NCI-H1694 treated with DMSO at 0.1 percent for 48 hours (cell line): ENCODE measurements at regions not wholly inside any gene's neighbourhood (a gene's known extent, or its start where the extent isn't known, plus 50 kb on each side); places are given as distances from the start of the nearest gene placed in this dataset.
"Not testable (repeated sequence)": the region's sequence is repeated elsewhere in the genome, so short reads cannot be mapped to it uniquely, and the experiment has no call there.

Source experiments
- DNase-seq: peaks from one replicate; lab custom pipeline; 2025; lab: John Stamatoyannopoulos, UW

GRCh38 chr3:177338697-177339219, 141.5 kb upstream of the TBL1XR1 start:
- DNase-seq: peak; percentile 27

GRCh38 chr3:177339220-177339703, 142.0 kb upstream of the TBL1XR1 start:
- not testable (repeated sequence) for DNase-seq

DNA sequence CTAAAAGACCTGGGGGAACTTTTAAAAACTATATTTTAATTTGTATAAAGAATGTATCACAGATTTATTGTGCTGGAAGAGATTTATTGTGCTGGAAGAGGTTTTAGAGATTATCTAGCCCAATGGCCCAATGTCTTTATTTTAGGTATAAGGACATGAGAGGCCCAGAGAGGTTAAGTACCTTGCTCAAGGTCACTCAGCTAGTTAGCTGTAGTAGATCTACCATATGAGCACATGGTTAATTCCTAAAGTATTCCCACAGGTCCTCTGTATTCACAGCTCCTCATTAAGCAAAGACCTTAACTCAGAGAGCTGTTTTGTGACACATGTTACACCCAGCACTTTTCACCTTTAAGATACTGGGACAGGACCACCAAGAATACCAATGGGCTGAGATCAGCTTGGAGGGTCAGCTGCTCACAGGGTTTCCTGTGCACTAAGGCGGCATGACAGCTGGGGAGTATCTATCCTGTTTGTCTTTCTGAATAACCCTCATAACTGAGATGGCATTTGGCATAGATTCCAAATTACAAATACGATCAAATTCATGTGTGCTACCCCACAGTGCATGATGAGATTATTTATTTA, 143.1 kb upstream of the TBL1XR1 start:
- DNase-seq: no peak

GRCh38 chr3:177341736-177342419, 144.6 kb upstream of the TBL1XR1 start:
- DNase-seq: no peak

- DNase-seq: no peak
These were observed 145.9 kb upstream of the TBL1XR1 start for GRCh38 chr3:177343122-177343625.

GRCh38 chr3:177345049-177345972, 148.0 kb upstream of the TBL1XR1 start:
- no peak for DNase-seq

DNA sequence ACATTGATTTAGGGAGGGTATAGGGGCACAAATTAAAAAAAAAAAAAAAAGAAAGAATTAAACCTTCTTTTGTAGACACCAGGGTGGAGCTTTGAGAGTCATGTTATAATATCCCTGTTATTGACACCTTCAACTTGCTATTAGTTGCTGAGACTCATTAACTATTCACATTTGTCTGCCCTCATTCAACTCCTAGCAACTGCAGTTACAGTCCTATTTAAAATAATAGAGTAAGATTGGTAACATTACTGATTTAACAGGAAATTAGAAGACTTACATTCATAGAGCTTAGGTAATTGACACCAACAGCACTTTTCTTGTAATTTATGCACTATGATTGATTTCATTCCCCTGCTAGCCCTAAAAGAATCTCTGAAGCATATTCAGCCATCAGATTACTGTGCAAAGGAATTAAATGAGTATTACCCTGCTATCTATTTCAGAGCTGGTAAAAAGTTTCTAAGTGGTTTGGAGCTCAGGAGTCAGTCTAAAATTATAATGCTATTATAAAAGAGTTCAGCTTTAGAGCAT, 148.8 kb upstream of the TBL1XR1 start:
- no peak for DNase-seq

GRCh38 chr3:177346878-177347277, 149.6 kb upstream of the TBL1XR1 start:
- DNase-seq: no peak

DNA sequence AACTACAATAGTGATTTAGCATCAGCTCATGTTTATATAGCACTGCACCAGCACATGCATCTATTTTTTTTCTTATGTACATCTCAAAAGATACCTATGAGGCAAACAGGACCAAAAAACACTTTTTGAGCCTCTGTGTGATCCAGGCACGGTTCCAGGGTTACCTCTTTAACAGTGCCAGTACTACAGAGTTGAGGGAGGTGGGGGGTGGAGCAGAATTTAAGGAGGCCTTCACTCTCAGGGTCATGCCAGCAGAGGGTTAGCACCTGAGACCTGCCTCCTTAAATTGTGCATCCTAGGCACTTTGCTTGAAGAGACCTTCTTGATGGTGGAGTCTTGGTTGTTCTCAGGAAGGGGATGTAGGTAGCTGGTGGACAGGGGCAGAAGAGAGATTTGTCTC, 150.3 kb upstream of the TBL1XR1 start:
- no peak for DNase-seq

DNA sequence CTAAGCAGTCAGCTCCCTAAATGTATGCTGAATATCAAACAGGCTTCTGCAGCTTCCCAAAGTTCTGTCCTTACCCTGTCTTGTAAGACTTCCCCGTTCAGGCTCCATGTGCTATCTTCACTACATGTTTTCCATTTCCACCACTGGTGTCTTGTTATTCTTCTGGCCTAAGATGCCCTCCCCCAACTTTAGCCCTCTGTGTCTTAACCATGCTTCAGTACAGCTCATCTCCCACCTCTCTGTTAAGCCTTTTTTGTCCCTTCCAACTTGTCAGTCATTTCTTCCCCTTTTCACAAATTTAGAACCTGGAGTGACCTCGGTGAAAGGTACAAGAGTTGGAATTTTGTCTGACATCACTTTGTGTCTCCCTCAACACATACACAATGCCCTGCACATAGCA, 151.7 kb upstream of the TBL1XR1 start:
- no peak for DNase-seq

DNA sequence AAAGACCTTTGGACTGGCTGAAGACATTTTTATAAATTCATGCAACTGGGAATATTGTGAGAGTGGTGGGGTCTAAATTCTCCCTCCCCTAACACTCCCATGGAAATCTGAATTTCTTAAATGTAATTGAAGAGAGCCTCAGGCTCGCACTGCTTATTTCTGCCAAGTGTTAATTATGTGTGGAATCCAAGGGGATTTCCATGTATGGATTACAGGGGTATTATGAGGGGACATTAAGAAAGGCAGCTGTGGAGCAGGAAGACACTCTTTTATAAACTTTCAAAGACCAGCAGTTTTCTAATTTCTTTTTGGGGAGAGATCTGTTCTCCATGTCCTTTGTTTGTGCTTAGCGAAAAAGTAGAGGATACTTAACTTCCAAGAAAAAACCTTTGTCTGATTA, 152.1 kb upstream of the TBL1XR1 start:
- DNase-seq: no peak

DNA sequence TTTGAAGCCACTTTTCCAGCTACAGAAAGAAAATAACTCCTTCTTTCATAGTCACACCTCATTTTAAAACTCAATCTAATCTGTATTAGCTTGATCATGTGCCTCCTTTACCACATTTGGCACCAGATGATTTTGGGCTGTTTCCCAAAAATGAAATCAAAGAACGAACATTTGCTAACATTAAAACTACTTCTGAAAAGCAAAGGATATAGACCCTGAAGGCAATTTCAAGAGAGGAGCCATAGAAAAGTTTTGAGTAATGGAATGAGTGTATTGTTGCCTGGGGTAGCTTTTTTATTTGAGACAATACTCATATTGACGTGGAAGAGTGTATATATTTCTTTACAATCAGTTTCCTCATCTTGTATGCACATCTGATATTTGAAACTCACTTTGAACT, 152.8 kb upstream of the TBL1XR1 start:
- no peak for DNase-seq

- no peak for DNase-seq
These were observed 153.9 kb upstream of the TBL1XR1 start for GRCh38 chr3:177351206-177351605.

GRCh38 chr3:177351757-177352158, 154.5 kb upstream of the TBL1XR1 start:
- no peak for DNase-seq

GRCh38 chr3:177352424-177352823, 155.1 kb upstream of the TBL1XR1 start:
- no peak for DNase-seq

- no peak for DNase-seq
These were observed 155.9 kb upstream of the TBL1XR1 start for GRCh38 chr3:177353140-177353539.

- DNase-seq: not testable (repeated sequence)
These were observed 156.6 kb upstream of the TBL1XR1 start for GRCh38 chr3:177353879-177354278.

GRCh38 chr3:177354466-177354865, 157.2 kb upstream of the TBL1XR1 start:
- no peak for DNase-seq

GRCh38 chr3:177356113-177356512, 158.8 kb upstream of the TBL1XR1 start:
- no peak for DNase-seq

GRCh38 chr3:177356952-177357351, 159.7 kb upstream of the TBL1XR1 start:
- DNase-seq: no peak

DNA sequence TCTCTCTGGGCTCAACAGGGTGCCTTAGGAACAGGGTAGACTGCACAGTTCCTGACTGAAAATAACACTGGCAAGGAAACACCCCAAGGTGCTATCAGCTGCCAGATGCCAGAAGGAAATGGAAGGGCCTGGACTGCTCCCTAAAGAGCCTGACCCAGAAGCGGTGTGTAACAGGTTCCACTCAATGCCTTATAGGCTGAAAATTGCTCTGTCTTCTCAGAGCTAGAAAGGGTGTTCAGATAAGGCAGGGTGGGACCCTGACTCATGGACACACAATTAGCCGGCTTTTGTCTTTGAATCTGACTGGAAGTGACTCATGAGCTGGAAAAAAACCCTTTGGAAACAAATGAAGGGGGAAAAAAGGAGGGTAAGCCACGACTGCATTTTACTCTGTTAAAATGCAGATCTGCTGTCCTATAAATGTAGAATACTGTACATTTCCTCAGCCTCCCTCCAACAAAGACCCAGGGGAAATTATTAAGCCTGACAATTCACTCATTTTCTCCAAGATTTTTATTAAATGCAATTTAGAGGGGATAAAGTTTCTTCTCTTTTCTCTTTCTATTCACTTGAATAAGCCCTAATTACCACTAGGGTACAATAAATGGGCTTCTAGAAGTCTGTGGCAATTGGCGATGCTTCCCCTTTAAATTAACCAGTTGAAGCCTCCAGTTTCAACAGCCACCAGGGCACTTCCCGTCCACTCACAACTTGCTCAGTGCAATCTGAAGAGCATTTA, 160.2 kb upstream of the TBL1XR1 start:
- DNase-seq: no peak
